C4-2B (cell line): ENCODE measurements at regions not wholly inside any gene's neighbourhood (a gene's known extent, or its start where the extent isn't known, plus 50 kb on each side); places are given as distances from the start of the nearest gene placed in this dataset.

Experiments used
- CTCF ChIP-seq: fragments of 450-650 bp; conservative IDR thresholded peaks from 2 replicates; pipeline ENCODE4 v1.5.1; 2017; ENCODE audit warnings: mild to moderate bottlenecking
- ZFX ChIP-seq: fragments of 450-650 bp; IDR thresholded peaks from 2 replicates; pipeline ENCODE4 v1.6.1; 2017

- TF ChIP-seq CTCF (no peak), ZFX (no peak)
Observed at GRCh38 chr5:118545470-118545869, 442.9 kb downstream of the DTWD2 start.
